Kidney (tissue), 13 donors: ENCODE measurements at regions not wholly inside any gene's neighbourhood (a gene's known extent, or its start where the extent isn't known, plus 50 kb on each side); places are given as distances from the start of the nearest gene placed in this dataset.

Experiments
- DNase-seq, 5 donors: peaks; one replicate each; pipeline ENCODE4 v3.0.0-alpha.2; 2013 to 2020
- FAIRE-seq: peaks from 2 replicates; lab custom pipeline; 2012; peaks lifted over from hg19 to GRCh38; lab: Jason Lieb, UNC
- H3K27ac ChIP-seq, 2 donors: one replicate each; pipeline ENCODE4 v1.7.0; 2013; ENCODE audit warnings: low read depth in 2 of 2, low read length in 2 of 2, inconsistent platforms in 1 of 2
- H3K27me3 ChIP-seq: one replicate; pipeline ENCODE4 v1.7.1; 2013; ENCODE audit warnings: low read length, inconsistent platforms; ENCODE audit not compliant: control insufficient read depth, insufficient read depth
- H3K36me3 ChIP-seq, 3 donors: one replicate each; pipeline versions ENCODE4 v1.7.0 to v1.7.1; 2013; ENCODE audit warnings: low read length in 3 of 3, control low read depth in 1 of 3, inconsistent platforms in 1 of 3; ENCODE audit not compliant: insufficient read depth in 3 of 3, control insufficient read depth in 2 of 3
- H3K4me1 ChIP-seq, 3 donors: one replicate each; pipeline versions ENCODE4 v1.7.0 to v1.7.1; 2013; ENCODE audit warnings: low read length in 3 of 3, inconsistent platforms in 1 of 3, low read depth in 1 of 3; ENCODE audit not compliant: control insufficient read depth in 2 of 3, insufficient read depth in 2 of 3
- H3K4me3 ChIP-seq, 3 donors: one replicate each; pipeline versions ENCODE4 v1.7.0 to v1.8.1; 2013; ENCODE audit warnings: low read length in 3 of 3, control low read depth in 1 of 3, inconsistent platforms in 1 of 3
- H3K9ac ChIP-seq, 3 donors: one replicate each; pipeline versions ENCODE4 v1.7.0 to v1.7.1; 2013; ENCODE audit warnings: low read length in 3 of 3, control low read depth in 1 of 3, inconsistent platforms in 1 of 3
- H3K9me3 ChIP-seq, 3 donors: one replicate each; pipeline versions ENCODE4 v1.7.0 to v1.7.1; 2013; ENCODE audit warnings: low read length in 3 of 3, control low read depth in 1 of 3, inconsistent platforms in 1 of 3; ENCODE audit not compliant: control insufficient read depth in 2 of 3, insufficient read depth in 1 of 3
- intact Hi-C: fragments of 100-400 bp; cut with DNase I; formaldehyde crosslinking; loops from one replicate; pipeline ENCODE4 v1.11.1; 2022
- TF ChIP-seq, protein P1 (sequence below): IDR thresholded peaks from 3 replicates; pipeline ENCODE4 v1.5.1; 2012; ENCODE audit warnings: mild to moderate bottlenecking, moderate library complexity, borderline replicate concordance; ENCODE audit not compliant: insufficient read depth; ENCODE audit errors: extremely low read depth
- donor health status: control.
- donor health status: control.
- donor health status: control.
- donor health status: control.
- donor health status: control.
- donor health status: DM: yes; HTN: yes; CAD: no.
- donor health status: Normal renal cell carcinoma (clear cell type).

DNA sequence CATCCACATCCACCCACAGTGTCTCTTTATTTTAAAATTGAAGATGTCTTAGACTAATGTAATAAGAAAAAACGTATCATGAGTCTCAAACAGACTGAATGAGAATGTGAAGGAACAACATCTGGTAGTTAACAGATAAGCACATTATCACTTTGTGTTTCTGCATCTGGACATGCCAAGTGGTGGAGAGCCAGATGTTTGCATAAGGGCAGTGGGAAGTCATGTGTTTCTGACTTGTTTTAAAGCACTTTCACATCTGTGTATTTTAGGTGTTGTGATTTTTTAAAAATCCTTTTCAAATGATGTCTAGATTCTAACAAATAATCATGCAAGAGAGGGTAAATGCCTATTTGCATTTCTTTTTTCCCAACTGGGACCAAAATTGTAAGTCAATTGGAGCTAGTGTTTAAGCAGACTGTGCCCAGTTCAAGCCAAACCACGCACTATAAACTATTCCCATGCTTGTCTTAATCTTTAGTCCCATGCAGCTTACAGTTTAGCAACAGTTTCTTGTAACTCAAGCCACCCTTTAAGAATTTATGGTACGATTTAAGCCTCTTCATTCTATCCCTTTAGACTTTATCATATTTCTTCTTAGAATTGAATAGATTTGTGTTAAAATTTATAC is 272.7 kb upstream of the DOK6 start:
- Histone ChIP-seq H3K36me3 (no peaks in the 10 kb centered on the region), H3K4me3 (no peak overlapping the region), H3K27me3 (no peaks in the 10 kb centered on the region), H3K4me1 (no peaks in the 10 kb centered on the region), H3K9me3 (peaks cover 0 to 2% (median 0%) of the 10 kb centered on the region in 3 donors), H3K27ac (no peak overlapping the region), H3K9ac (no peak overlapping the region)
- TF ChIP-seq, protein P1, sequence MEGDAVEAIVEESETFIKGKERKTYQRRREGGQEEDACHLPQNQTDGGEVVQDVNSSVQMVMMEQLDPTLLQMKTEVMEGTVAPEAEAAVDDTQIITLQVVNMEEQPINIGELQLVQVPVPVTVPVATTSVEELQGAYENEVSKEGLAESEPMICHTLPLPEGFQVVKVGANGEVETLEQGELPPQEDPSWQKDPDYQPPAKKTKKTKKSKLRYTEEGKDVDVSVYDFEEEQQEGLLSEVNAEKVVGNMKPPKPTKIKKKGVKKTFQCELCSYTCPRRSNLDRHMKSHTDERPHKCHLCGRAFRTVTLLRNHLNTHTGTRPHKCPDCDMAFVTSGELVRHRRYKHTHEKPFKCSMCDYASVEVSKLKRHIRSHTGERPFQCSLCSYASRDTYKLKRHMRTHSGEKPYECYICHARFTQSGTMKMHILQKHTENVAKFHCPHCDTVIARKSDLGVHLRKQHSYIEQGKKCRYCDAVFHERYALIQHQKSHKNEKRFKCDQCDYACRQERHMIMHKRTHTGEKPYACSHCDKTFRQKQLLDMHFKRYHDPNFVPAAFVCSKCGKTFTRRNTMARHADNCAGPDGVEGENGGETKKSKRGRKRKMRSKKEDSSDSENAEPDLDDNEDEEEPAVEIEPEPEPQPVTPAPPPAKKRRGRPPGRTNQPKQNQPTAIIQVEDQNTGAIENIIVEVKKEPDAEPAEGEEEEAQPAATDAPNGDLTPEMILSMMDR, result no peak
- FAIRE-seq (no peak), DNase-seq (no peak)
- intact Hi-C loops, result no loop called here

DNA sequence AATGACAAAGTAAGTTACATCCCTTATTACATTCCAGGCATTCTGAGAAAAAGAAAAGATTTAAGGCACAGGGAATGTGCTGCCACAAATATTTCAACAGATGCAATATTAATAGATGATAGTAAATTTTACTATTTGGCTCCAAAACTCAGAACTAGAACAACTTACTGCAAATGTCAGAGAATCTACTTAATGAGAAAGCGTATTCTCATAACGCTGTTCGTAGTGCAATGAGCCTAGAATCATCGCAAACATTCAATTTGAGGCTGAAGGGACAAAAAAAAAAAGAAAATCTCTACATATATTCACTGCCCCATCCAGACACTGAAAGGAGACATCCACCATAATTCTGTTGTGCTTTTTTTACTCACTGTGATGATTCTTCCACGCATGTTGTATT is 272.1 kb upstream of the DOK6 start:
- Histone ChIP-seq H3K27ac (no peak overlapping the region), H3K4me3 (no peak overlapping the region), H3K9ac (no peak overlapping the region), H3K4me1 (no peaks in the 10 kb centered on the region), H3K27me3 (no peaks in the 10 kb centered on the region), H3K36me3 (no peaks in the 10 kb centered on the region), H3K9me3 (peaks cover 0 to 2% (median 0%) of the 10 kb centered on the region in 3 donors)
- DNase-seq (no peak), FAIRE-seq (no peak)
- TF ChIP-seq, protein P1, result no peak
- intact Hi-C loops, result no loop called here

GRCh38 chr18:69128978-69129377 is 271.7 kb upstream of the DOK6 start:
- Histone ChIP-seq H3K4me1 (no peaks in the 10 kb centered on the region), H3K4me3 (no peak overlapping the region), H3K36me3 (no peaks in the 10 kb centered on the region), H3K27me3 (no peaks in the 10 kb centered on the region), H3K9ac (no peak overlapping the region), H3K27ac (no peak overlapping the region), H3K9me3 (peaks cover 0 to 2% (median 0%) of the 10 kb centered on the region in 3 donors)
- intact Hi-C loops, result no loop called here
- TF ChIP-seq, protein P1, result no peak
- FAIRE-seq, result no peak
- no peak for DNase-seq

- no peak for FAIRE-seq
- H3K9ac ChIP-seq, result no peak overlapping the region
- no peak for DNase-seq
- no peaks in the 10 kb centered on the region for H3K9me3 ChIP-seq
- TF ChIP-seq, protein P1, result no peak
- intact Hi-C loops, result no loop called here
- H3K36me3 ChIP-seq, result no peaks in the 10 kb centered on the region
- H3K27me3 ChIP-seq, result no peaks in the 10 kb centered on the region
- H3K27ac ChIP-seq, result no peak overlapping the region
- H3K4me1 ChIP-seq, result no peaks in the 10 kb centered on the region
- no peak overlapping the region for H3K4me3 ChIP-seq
Observed at GRCh38 chr18:69138088-69138487, 262.6 kb upstream of the DOK6 start.
